Neural progenitor cell (in vitro differentiated cells): ENCODE measurements at regions not wholly inside any gene's neighbourhood (a gene's known extent, or its start where the extent isn't known, plus 50 kb on each side); places are given as distances from the start of the nearest gene placed in this dataset.
A peak's percentile ranks its signal among the peaks of the same experiment; 100 is the strongest.

Experiments
- DNase-seq: peaks from one replicate; pipeline ENCODE4 v3.0.0-alpha.2; 2016; ENCODE audit warnings: low spot score
- H2AFZ ChIP-seq: fragments of 200-600 bp; sonication (generic); replicated peaks from 2 replicates; pipeline ENCODE4 v1.6.1; 2016; ENCODE audit warnings: antibody characterized with exemption
- H3F3A ChIP-seq: fragments of 200-600 bp; sonication (generic); 2 replicates; pipeline ENCODE4 v1.6.1; 2016; ENCODE audit warnings: antibody characterized with exemption, low read depth
- H3K27ac ChIP-seq: fragments of 200-600 bp; sonication (generic); 2 replicates; pipeline ENCODE4 v1.5.1; 2016; ENCODE audit warnings: mild to moderate bottlenecking
- H3K27me3 ChIP-seq: fragments of 200-600 bp; sonication (generic); 2 replicates; pipeline ENCODE4 v1.6.1; 2016; ENCODE audit warnings: mild to moderate bottlenecking, moderate library complexity
- H3K36me3 ChIP-seq: fragments of 200-600 bp; sonication (generic); 2 replicates; pipeline ENCODE4 v1.5.1; 2016
- H3K4me1 ChIP-seq: fragments of 200-600 bp; sonication (generic); 2 replicates; pipeline ENCODE4 v1.6.1; 2016; ENCODE audit warnings: mixed run types
- H3K4me2 ChIP-seq: fragments of 200-600 bp; sonication (generic); 2 replicates; pipeline ENCODE4 v1.6.1; 2016
- H3K4me3 ChIP-seq: fragments of 200-600 bp; sonication (generic); 2 replicates; pipeline ENCODE4 v1.5.1; 2016
- H3K79me2 ChIP-seq: fragments of 200-600 bp; sonication (generic); 2 replicates; pipeline ENCODE4 v1.6.1; 2016; ENCODE audit warnings: low read depth
- H3K9ac ChIP-seq: fragments of 200-600 bp; sonication (generic); 2 replicates; pipeline ENCODE4 v1.6.1; 2016
- H3K9me3 ChIP-seq: fragments of 200-600 bp; sonication (generic); 2 replicates; pipeline ENCODE4 v1.5.1; 2016; ENCODE audit warnings: low read depth
- H4K20me1 ChIP-seq: fragments of 200-600 bp; sonication (generic); 2 replicates; pipeline ENCODE4 v1.6.1; 2016; ENCODE audit warnings: low read depth
- H3K27ac Mint-ChIP-seq: 3 replicates; pipeline ENCODE4 v1.8.0; 2021; ENCODE audit warnings: mixed read lengths
- H3K27me3 Mint-ChIP-seq: 2 replicates; pipeline ENCODE4 v1.8.0; 2022; ENCODE audit warnings: low read depth, mild to moderate bottlenecking, inconsistent platforms, moderate library complexity, mixed read lengths; ENCODE audit not compliant: insufficient read depth
- H3K36me3 Mint-ChIP-seq: 3 replicates; pipeline ENCODE4 v1.8.0; 2021; ENCODE audit warnings: mixed read lengths
- H3K4me1 Mint-ChIP-seq: 3 replicates; pipeline ENCODE4 v1.8.0; 2021; ENCODE audit warnings: mixed read lengths
- H3K4me3 Mint-ChIP-seq: 3 replicates; pipeline ENCODE4 v1.8.0; 2021; ENCODE audit warnings: mild to moderate bottlenecking, moderate library complexity, mixed read lengths
- H3K9me3 Mint-ChIP-seq: 3 replicates; pipeline ENCODE4 v1.8.0; 2020; ENCODE audit warnings: mixed read lengths
- CTCF ChIP-seq: fragments of 200-600 bp; sonication (generic); IDR thresholded peaks from 2 replicates; pipeline ENCODE4 v1.5.1; 2017; ENCODE audit warnings: antibody characterized with exemption, mild to moderate bottlenecking
- EZH2 ChIP-seq: fragments of 200-600 bp; sonication (generic); IDR thresholded peaks from 2 replicates; pipeline ENCODE4 v1.6.1; 2017; ENCODE audit warnings: antibody characterized with exemption, mild to moderate bottlenecking, moderate library complexity
- EZH2phosphoT487 ChIP-seq: fragments of 200-600 bp; sonication (generic); IDR thresholded peaks from 2 replicates; pipeline ENCODE4 v1.6.1; 2017; ENCODE audit warnings: antibody characterized with exemption

- H2AFZ ChIP-seq = no peak overlapping the region
- no peak for DNase-seq
- peaks cover 12% of the 10 kb centered on the region for H3K4me1 Mint-ChIP-seq
- H3K4me2 ChIP-seq = no peak overlapping the region
- no peak overlapping the region for H3K27ac ChIP-seq
- H3K27me3 Mint-ChIP-seq = no peaks in the 10 kb centered on the region
- peaks cover 8% of the 10 kb centered on the region for H3K9me3 ChIP-seq
- no peak for TF ChIP-seq EZH2phosphoT487
- TF ChIP-seq CTCF = no peak
- TF ChIP-seq EZH2 = no peak
- H3K79me2 ChIP-seq = no peaks in the 10 kb centered on the region
- H3K27ac Mint-ChIP-seq = peak overlapping the region; percentile 18
- H3K36me3 ChIP-seq = no peaks in the 10 kb centered on the region
- no peak overlapping the region for H3K9ac ChIP-seq
- H3K4me1 ChIP-seq = peaks cover 9% of the 10 kb centered on the region
- no peaks in the 10 kb centered on the region for H3F3A ChIP-seq
- no peak overlapping the region for H3K4me3 Mint-ChIP-seq
- no peaks in the 10 kb centered on the region for H3K36me3 Mint-ChIP-seq
- H3K4me3 ChIP-seq = no peak overlapping the region
- no peaks in the 10 kb centered on the region for H3K9me3 Mint-ChIP-seq
- no peaks in the 10 kb centered on the region for H3K27me3 ChIP-seq
- no peaks in the 10 kb centered on the region for H4K20me1 ChIP-seq
These were observed 157.8 kb downstream of the CLCN4 start for GRCh38 chrX:10314530-10315104.

- H3K4me3 ChIP-seq = no peak overlapping the region
- peaks cover 13% of the 10 kb centered on the region for H3K9me3 ChIP-seq
- H3K79me2 ChIP-seq = no peaks in the 10 kb centered on the region
- no peaks in the 10 kb centered on the region for H3K27me3 ChIP-seq
- no peak overlapping the region for H3K9ac ChIP-seq
- H3K4me2 ChIP-seq = no peak overlapping the region
- peaks cover 14% of the 10 kb centered on the region for H3K4me1 Mint-ChIP-seq
- peaks cover 3% of the 10 kb centered on the region for H3K4me1 ChIP-seq
- no peaks in the 10 kb centered on the region for H4K20me1 ChIP-seq
- no peak overlapping the region for H3K27ac ChIP-seq
- no peak overlapping the region for H3K4me3 Mint-ChIP-seq
- peaks cover 6% of the 10 kb centered on the region for H3K9me3 Mint-ChIP-seq
- no peaks in the 10 kb centered on the region for H3K36me3 Mint-ChIP-seq
- TF ChIP-seq CTCF = no peak
- TF ChIP-seq EZH2 = no peak
- TF ChIP-seq EZH2phosphoT487 = no peak
- H3K27ac Mint-ChIP-seq = no peak overlapping the region
- H3F3A ChIP-seq = no peaks in the 10 kb centered on the region
- DNase-seq = no peak
- H2AFZ ChIP-seq = no peak overlapping the region
- H3K36me3 ChIP-seq = no peaks in the 10 kb centered on the region
- no peaks in the 10 kb centered on the region for H3K27me3 Mint-ChIP-seq
These were observed 168.8 kb downstream of the CLCN4 start for GRCh38 chrX:10325611-10326010.

DNA sequence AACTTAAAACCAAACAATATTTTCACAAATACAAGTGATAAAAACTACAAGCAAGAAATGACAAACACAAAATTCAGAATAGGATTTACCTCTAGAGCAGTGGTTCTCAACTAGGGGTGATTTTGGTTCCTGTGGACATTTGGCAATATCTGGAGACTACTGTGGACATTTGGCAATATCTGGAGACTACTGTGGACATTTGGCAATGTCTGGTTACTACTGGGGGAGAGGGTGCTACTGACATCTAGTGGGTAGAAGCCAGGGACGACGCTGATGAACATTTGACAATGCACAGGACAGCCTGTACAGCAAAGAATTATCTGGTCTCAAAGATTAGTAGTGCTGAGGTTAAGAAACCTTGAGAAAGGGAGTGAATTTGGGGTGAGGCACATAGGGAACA is 169.8 kb downstream of the CLCN4 start:
- Histone ChIP-seq H3F3A (no peaks in the 10 kb centered on the region), H3K9me3 (peaks cover 10% of the 10 kb centered on the region), H3K4me3 (no peak overlapping the region), H3K9ac (no peak overlapping the region), H3K27me3 (no peaks in the 10 kb centered on the region), H3K79me2 (no peaks in the 10 kb centered on the region), H3K36me3 (no peaks in the 10 kb centered on the region), H3K27ac (no peak overlapping the region), H2AFZ (no peak overlapping the region), H3K4me2 (no peak overlapping the region), H3K4me1 (peaks cover 3% of the 10 kb centered on the region), H4K20me1 (no peaks in the 10 kb centered on the region)
- H3K27ac Mint-ChIP-seq = no peak overlapping the region
- no peaks in the 10 kb centered on the region for H3K27me3 Mint-ChIP-seq
- peak overlapping the region; percentile 14 for H3K4me3 Mint-ChIP-seq
- TF ChIP-seq CTCF (peak; percentile 31), EZH2phosphoT487 (no peak)
- H3K36me3 Mint-ChIP-seq = no peaks in the 10 kb centered on the region
- peaks cover 6% of the 10 kb centered on the region for H3K9me3 Mint-ChIP-seq
- peak; percentile 7 for DNase-seq
- H3K4me1 Mint-ChIP-seq = peaks cover 14% of the 10 kb centered on the region
